Hematopoietic multipotent progenitor cell treated with erythropoietin and hydrocortisone succinate and interleukin-3 and kit ligand, for 15 days (in vitro differentiated cells): ENCODE measurements at regions not wholly inside any gene's neighbourhood (a gene's known extent, or its start where the extent isn't known, plus 50 kb on each side); places are given as distances from the start of the nearest gene placed in this dataset.

Experiments
- DNase-seq: peaks from one replicate; pipeline ENCODE4 v3.0.0-alpha.2; 2015; ENCODE audit warnings: low spot score

GRCh38 chrX:149152941-149153340 lies 352.2 kb downstream of the IDS start:
- DNase-seq: no peak

GRCh38 chrX:149151805-149152757 lies 353.0 kb downstream of the IDS start:
- DNase-seq: no peak

- DNase-seq: no peak
Measured at GRCh38 chrX:149145845-149146285, 359.2 kb downstream of the IDS start.

GRCh38 chrX:149131774-149132173 lies 373.3 kb downstream of the IDS start:
- no peak for DNase-seq

- DNase-seq: no peak
Measured at GRCh38 chrX:149129767-149130166, 375.3 kb downstream of the IDS start.

GRCh38 chrX:149124526-149125108 lies 380.5 kb downstream of the IDS start:
- DNase-seq: no peak

GRCh38 chrX:149121206-149121920 lies 383.7 kb downstream of the IDS start:
- no peak for DNase-seq

GRCh38 chrX:149120459-149120858 lies 384.6 kb downstream of the IDS start:
- no peak for DNase-seq

GRCh38 chrX:149114874-149115273 lies 390.2 kb downstream of the IDS start:
- DNase-seq: no peak

- no peak for DNase-seq
Measured at GRCh38 chrX:149114001-149114400, 391.1 kb downstream of the IDS start.

GRCh38 chrX:149097786-149098185 lies 407.3 kb downstream of the IDS start:
- no peak for DNase-seq

GRCh38 chrX:149092179-149092578 lies 412.9 kb downstream of the IDS start:
- DNase-seq: no peak

- no peak for DNase-seq
Measured at GRCh38 chrX:149079805-149080406, 425.2 kb downstream of the IDS start.

GRCh38 chrX:149074398-149074797 lies 430.7 kb downstream of the IDS start:
- DNase-seq: no peak

- no peak for DNase-seq
Measured at GRCh38 chrX:149073479-149073878, 431.6 kb downstream of the IDS start.

GRCh38 chrX:149069899-149070298 lies 435.2 kb downstream of the IDS start:
- no peak for DNase-seq

- no peak for DNase-seq
Measured at GRCh38 chrX:149060921-149061320, 444.2 kb downstream of the IDS start.
